Inflammatory macrophage treated with lipopolysaccharide for 1 hour (primary cell): ENCODE measurements at regions not wholly inside any gene's neighbourhood (a gene's known extent, or its start where the extent isn't known, plus 50 kb on each side); places are given as distances from the start of the nearest gene placed in this dataset.

Experiments
- DNase-seq, 2 donors: peaks; one replicate each; pipeline ENCODE4 v3.0.0-alpha.2; 2020 to 2022

DNA sequence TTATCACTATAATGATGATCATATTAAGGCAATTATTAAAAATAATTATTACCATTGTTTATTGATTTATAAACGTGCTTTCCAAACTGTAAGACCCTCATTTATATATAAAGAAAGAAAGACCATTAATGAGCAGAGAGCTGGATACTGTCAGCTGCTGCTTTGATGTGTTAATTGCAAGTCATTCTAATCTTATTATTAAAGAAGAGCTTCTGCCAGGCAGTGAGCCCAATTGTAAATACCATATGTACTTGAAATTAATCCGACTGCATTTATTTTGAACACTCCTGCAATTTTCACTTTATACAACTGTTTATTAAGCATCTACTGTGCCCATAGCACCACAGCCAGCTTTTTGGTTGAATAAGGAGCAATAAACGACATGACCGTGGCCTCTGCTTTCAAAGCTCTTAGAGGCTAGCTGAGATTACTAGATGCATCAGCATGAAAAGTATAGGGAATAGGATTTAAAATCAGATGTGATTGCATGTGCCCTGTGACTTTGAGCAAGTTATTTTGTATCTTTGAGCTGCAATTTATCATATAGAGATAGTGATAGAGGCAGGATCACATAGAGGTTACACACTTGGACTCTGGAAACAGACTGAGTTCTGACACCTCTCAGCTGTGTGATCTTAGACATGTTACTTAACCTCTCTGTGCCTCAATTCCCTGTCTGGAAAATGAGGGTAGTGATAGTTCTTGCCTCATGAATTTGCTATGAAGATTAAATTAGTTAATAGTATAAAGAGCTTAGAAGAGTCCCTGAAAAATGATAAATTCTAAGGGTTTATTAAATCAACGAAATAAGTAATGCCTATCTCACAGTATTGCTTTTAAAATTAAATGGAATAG, 83.4 kb downstream of the MYCN start:
- DNase-seq, result no peak

DNA sequence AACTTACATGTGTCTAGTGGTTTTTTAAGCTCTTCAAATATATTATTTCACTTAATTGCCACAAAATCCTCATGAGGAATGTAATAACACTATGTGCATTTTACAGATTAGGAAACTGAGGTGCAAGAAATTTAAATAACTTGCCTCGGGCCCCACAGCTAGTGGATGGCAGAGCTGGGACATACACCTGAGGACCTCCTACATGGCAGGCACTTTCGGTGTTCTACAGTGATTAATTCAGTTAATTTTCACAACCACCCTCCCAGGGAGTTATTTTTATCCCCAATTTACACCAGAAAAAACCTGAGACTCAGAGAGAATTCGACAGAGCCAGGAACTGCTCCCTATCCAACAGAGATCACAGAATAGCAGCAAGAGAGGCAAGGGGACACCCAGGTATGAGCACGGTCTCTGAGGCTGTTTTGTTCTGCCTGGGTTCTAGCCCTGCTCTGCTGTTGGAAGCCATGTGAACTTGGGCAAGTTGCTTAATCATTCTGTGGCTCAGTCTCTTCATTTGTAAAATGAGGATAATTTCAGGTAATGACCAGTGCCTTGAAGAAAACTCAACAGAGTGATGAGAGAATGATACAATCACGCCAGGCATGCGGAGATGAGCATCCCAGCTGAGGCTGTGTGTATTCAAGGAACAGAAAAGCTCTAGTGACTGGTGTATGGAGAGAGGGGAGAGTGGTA, 82.3 kb downstream of the MYCN start:
- no peak for DNase-seq

DNA sequence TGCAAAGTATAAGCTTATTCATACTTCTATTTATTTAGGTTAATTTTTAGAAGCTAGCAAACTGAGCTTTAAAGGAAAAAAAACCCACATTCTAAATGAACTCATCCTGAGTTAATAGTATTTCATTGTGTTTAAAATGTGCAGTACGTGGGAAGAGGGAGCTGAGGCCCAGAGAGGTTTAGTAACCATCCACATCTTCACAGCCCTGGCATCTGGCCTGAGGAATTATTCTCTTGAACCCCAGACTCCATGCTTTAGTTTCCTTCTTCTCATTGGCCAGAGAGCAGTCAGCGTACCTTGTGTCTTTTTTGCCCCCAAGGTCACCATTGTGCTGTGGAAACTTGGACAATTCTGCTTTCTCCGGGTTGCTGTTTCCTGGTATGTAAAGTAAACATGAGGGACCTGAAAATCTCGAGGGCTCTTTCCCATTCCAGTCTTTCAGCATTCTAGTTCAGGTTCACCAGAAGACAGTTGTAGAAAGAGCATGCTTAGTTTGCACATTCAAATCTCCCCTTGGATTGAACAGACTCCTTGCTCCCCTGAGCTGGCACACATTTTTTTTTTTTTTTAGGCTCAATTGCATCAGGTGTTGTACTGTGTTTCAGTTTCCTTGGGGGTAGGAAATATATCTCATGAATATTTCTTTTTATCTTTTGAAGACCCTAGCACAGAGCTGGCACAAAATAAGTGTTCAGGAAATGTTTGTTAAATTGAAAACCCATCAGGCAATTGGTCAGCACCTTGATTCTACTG, 81.4 kb downstream of the MYCN start:
- no peak for DNase-seq

DNA sequence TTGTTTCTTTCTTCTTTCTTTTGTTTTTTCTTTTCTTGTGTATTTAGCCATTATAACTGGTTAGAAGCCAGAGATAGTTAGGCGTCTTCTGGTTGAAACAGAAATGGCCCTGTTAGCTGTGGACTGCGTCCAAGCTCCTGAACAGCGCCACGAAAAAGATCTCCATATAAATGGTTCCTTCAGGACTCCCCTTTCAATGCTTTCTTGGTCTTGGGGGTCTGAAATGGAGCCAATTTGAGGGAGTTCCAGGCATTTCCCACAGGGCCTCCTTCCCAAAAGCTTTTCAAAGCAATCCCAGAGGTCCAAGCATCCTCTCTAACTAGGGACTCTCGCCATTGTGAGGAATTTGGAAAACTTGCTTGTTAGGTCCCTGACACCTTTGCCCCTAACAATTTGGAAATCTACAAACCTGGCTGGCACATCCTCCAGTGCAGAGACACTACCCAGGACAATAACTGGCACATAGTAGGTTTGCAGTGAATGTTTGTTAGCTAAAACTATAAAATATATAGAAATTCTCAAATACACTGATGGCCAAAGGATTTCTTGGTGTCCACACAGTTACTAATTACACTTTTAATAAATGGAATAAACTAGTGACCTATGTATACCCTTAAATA, 80.1 kb downstream of the MYCN start:
- DNase-seq, result no peak

DNA sequence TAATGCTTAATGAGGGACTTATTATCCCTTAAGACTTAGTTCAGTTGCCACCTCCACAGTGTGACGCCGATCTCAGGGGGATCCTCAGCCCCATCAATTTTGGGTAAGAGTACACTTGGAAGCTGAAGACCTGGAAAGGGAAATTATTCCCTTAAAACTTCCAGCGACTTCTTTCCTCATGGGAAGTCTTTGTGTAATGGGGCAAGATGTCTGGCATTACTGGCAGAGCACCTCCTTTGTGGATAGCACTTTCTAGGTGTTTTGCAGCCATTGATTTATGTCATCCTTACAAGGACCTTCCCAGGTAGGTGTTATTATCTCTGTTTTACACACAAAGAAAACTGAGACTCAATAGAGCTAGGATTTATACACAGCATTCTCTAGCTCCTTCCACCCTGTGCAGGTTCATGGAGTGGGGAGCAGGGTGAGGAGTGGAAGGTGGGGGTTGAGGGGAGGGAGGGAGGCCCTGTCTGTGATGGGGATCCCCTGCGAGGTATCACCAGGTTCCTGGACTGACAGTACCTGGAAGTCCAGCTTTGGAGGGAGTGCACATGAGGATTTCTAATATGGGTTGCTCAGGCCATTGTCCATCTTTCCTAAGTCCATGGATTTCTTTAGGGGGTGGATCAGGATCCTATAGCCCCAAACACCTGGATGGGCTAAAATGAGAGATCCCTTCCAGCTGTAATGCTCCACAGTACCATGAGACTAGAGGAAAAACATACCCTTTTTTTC, 79.4 kb downstream of the MYCN start:
- no peak for DNase-seq

DNA sequence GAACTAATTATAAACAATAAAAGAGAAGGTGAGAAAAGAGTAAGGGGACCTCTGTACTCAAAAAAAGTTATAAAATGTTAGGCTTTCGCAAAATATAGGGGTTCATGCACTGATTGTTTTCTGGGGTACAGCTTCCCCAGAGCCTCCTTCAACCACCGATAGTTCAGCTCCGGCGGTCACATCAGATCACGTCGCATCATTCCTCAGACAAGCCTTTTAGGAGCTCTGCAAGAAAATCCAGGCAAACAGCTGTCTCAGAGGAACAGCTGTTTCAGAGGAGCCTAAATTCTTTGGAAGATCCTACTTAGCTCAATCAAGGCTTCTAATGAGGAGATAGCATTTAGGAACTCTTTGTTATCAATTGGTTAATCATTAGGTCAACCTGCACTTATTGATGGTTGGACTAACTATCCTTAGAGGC, 78.7 kb downstream of the MYCN start:
- DNase-seq, result no peak

DNA sequence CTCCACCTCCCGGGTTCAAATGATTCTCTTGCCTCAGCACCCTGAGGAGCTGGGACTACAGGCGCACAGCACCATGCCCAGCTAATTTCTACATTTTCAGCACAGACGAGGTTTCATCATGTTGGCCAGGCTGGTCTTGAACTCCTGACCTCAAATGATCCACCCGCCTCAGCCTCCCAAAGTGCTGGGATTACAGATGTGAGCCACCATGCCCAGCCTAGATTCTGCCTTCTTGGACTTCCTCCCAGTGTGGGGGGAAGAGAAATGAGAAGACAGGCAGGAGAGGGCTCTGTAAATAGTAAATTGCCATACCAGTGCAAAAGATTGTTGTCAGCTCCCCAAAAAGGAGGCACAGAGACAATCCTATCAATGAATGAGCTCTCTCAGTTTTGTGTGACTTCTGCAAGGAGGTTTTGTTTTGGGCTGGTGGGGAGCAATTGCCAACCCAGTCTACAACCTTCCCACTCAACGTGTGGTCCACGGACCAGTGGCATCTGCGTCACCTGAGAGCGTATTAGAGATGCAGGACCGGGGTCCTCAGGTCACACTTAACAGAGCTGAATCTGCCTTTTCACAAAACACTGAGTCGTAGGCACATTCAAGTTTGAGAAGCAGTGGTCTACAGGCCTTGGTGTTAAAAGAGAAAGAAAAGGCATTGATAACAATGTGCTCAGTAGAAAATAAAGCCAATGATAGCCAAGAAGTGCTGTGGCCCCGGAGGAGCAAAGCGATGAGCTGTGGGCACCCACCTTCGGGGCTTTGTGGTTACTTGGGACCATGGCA, 78.1 kb downstream of the MYCN start:
- DNase-seq, result no peak

DNA sequence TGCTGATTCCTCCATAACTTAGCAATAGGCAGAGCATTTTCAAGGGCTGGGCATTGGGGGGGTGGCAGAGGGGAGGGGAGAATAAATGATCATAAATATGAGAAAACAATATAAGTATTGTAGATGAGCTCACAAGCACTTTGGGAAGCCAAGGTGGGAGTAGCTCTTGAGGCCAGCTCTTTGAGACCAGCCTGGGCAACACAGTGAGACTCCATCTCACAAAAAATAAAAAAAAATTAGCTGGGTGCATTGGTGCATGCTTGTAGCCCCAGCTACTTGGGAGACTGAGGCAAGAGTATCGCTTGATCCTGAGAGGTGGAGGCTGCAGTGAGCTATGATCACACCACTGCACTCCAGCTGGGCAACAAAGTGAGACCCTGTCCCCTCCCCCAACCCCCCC, 75.9 kb downstream of the MYCN start:
- no peak for DNase-seq

DNA sequence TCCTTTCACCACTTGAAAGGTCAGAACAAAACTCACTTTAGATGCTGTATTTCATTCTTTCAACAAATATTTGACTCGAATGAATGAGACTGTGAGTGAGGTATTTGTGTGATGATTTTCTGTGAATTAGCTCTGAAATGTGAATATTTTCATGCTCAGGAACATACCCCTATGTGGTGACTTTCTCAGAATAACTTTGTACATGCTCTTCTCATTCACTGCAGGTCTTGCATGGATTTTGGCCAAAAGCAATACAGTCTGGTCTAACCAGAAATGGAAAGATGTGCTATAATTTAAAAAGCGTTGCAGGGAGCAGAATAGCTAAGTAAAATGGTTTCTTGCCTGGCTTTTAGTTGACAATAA, 75.5 kb downstream of the MYCN start:
- no peak for DNase-seq

DNA sequence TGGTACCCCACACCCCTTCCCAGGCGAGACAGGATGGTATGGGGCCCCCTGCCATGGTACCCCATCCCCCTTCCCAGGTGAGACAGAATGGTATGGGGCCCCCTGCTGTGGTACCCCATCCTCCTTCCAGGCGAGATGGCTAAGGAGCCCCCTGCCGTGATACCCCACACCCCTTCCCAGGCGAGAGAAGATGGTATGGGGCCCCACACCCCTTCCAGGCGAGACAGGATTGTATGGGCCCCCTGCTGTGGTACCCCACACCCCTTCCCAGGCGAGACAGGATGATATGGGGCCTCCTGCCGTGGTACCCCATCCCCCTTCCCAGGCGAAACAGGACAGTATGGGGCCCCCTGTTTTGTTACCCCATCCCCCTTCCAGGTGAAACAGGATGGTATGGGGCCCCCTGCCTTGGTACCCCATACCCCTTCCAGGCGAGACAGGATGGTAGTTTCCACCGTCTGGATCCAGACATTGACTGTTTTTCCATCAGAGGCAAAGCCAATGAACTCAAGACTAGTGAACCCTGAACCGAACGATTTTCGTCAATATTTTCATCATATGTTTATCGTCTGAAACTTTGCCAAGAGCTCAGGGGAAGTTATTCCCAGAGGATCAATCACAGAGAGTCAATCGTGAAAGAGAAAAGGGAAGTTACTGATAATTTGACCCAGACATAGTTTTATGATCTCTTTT, 75.0 kb downstream of the MYCN start:
- no peak for DNase-seq

DNA sequence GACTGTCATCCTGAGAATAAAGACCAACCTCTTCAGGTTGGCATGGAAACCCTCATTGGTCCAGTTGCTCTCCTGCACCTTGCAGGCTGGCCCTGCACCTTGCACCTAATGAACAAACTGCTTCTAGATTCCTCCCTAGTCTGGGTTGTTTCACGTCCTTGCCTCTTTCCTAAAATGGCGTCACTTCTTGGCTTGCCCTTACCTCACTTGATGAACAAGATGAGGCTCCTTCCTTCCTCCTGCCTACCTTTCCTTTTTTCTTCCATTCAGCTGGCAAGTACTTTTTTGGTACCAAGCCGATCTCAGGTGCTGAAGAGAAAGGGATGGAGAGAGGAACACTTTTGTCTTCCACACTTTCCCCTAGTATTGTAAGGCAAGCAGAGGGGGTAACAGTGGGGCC, 74.5 kb downstream of the MYCN start:
- DNase-seq, result no peak

DNA sequence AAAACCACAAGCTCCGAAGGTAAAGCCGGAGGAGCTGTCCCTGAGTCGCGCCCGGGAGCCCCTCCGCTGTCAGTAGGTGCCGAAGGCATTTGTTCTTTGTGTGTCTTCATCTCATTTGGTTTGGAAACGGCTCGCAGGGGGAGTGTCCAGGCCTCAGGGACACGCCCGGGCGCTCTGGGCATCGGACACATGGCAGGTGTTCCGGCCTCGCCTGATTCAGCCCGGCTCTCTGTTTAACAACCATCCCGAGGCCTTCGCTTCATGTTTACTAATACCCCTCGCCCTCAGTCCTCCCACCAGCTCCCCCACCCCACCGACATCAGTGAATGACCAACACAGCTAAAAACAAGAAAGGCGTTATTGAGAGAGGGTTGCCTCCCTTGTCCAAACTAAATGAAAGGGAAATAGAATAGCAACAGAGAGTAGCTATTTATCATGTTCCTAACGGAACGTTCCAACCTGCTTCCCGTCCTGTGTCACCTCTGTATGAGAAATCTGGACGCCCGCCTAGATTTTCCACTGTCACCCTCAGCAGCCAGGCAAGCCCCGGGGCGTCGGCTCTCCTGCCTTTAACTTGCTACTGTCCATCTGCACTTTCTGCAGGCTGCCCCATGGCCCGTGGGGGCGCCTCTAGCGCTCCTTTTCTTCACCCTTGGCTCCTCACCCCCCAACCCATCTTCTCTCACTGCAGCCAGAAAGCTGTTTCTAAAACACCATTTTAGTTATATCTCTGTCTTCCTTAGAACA, 73.9 kb downstream of the MYCN start:
- DNase-seq, result no peak

DNA sequence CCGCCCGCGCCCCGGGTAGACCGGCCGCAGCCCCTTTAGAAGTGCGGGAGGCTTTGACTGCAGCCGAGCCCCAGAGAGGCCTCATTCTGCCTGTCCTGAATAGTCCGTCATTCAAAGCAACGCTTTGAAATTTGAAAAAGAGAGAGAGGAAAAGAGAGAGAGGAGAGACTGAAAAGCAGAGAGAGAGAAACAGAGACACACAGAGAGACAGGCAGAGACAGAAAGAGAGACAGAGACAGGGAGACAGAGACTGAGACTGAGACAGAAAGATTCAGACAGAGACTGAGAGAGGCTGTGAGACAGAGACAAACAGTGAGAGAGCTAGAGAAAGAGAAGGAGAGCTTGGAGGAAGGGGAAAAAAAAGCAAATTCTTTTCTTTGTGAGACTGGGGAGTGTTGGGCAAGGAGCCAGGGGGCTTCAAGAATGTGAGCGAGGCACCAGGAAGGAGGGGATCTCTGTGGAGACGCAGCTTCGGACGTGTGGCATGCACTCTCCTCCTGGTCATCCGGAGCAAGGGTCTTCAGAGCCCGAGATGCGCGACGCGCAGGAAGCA, 73.1 kb downstream of the MYCN start:
- no peak for DNase-seq

DNA sequence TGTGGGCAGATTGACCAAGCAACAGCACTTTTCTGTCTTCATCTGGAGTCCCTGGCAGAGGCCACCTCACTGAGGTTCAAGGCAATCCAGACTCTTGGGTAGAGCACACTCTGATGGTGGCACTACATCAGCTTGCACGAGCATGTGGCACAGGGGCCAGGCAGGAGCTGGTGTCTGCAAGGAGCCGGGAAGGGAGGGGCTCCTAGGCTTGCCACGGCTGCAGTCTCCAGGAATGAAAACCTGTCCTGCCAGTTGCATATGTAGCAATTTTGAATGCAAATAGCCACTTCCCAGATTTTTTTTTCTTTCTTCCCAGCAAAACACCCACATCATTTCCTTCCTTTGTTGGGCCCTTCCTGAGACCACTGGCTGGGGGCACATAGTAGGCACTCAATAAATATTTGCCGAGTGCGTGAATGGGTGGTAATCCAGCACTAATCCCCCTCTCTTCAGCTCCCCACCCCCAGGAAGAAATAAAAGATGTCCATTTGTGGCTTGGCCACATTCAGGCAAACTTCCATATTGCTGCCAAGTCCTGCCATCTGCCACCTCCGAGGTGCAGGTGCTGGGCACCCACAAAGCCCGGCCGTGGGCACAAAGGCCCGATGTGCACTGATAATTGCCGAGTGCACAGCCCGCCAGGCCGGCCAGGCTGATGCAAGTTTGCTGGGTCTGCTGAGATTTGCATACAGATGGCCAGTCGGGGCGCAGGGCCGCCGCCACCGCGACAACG, 72.4 kb downstream of the MYCN start:
- no peak for DNase-seq

DNA sequence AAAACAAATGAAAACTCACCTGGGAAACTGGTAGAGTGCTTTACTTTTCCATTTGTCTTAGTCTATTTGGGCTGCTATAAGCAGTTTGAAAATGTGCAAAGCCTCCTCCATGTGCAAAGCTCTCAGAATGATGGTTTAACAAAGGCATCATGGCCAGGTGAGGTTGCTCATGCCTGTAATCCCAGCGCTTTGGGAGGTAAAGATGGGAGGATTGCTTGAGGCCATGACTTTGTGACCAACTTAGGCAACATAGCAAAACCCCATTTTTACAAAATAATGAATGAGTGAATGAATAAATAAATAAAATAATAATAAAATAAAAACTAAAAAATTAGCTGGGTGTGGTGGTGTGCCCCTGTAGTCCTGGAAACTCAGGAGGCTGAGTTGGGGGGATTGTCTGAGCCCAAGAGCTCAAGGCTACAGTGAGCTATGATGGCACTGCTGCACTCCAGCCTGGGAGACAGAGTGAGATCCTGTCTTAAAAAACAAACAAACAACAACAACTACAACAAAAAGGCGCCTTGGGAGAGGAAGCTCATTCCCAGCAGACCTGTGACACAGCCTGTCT, 71.8 kb downstream of the MYCN start:
- DNase-seq, result no peak

DNA sequence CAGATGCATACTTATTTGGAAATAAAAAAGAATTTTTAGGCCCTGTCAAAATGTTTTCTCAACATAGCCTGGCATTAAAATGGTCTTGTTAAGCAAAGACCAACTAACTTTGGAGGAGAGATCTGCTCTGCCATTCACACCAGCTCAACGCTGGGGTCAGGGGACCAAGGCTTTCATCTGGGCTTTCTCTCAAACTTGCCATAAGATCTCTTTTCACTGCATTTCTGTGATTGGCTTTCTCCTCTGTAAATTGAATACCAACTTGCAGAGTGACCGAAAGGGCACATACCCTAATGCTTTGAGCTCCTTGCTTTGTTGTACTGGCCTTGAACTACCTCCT, 71.2 kb downstream of the MYCN start:
- DNase-seq, result no peak

DNA sequence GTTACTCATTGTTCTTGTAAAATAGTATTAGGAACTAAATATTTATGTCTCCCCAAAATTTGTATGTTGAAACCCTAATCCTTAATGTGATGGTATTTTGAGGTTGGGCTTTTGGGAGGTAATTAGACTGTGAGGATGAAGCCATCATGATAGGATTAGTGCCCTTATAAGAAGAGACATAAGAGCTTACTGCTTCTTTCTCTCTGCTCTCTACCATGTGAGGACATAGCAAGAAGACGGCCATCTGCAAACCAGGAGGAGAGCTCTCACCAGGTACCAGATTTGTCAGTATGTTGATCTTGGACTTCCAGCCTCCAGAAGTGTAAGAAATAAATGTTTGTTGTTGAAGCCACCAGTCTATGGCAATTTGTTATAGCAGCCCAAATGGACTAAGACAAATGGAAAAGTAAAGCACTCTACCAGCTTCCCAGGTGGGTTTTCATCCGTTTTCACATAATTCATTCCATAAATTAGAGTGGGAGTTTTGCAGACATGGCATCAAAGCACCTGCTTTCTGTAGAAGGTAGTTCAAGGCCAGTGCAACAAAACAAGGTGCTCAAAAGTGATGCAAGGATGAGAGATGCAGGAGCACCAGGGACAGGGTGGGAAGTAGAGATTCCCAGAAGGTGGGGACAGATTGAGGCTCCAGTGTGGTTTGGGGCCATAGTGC, 70.7 kb downstream of the MYCN start:
- no peak for DNase-seq

DNA sequence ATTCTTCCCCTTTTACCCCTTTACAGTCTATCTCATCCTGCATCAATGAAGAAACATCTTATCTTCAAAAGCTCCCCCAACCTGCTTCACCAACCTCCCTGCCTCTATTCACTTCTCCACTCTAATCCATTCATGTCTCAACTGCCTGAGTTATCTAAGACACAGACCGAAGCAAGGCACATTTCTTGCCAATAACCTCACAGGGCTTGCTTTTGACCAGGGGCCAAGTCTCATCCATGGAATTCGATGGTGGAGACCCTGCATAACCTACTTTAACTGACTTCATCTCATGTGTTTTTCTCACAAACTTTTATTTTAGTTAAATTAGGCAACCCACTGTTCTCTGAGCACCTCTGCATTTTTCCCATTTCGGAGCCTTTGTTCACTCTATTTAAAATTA, 69.7 kb downstream of the MYCN start:
- no peak for DNase-seq

DNA sequence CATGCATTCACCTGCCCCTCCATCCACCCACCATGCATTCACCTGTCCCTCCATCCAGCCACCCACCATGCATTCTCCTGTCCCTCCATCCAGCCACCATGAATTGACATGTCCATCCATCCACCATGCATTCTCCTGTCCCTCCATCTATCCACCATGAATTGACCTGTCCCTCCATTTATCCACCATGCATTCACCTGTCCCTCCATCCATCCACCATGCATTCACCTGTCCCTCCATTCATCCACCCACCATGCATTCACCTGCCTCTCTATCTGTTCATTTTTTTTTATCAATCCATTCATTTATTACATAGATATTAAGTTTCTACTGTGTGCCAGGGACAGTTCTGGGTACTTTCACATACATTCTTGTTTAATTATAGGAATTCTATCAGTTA, 69.2 kb downstream of the MYCN start:
- DNase-seq, result no peak
